Neuron (in vitro differentiated cells): ENCODE measurements at regions not wholly inside any gene's neighbourhood (a gene's known extent, or its start where the extent isn't known, plus 50 kb on each side); places are given as distances from the start of the nearest gene placed in this dataset.
"Not testable (repeated sequence)": the region's sequence is repeated elsewhere in the genome, so short reads cannot be mapped to it uniquely, and the experiment has no call there.

Experiments used
- H2AFZ ChIP-seq: one replicate; pipeline ENCODE4 v1.6.1; 2013; ENCODE audit warnings: low read depth, mild to moderate bottlenecking, inconsistent platforms, low read length, moderate library complexity
- H3K27me3 ChIP-seq: one replicate; pipeline ENCODE4 v1.6.1; 2013; ENCODE audit warnings: low read length; ENCODE audit not compliant: insufficient read depth
- H3K36me3 ChIP-seq: one replicate; pipeline ENCODE4 v1.6.1; 2013; ENCODE audit warnings: low read length; ENCODE audit not compliant: insufficient read depth
- H3K4me1 ChIP-seq: one replicate; pipeline ENCODE4 v1.6.1; 2013; ENCODE audit warnings: low read length; ENCODE audit not compliant: insufficient read depth
- H3K4me3 ChIP-seq: 2 replicates; pipeline ENCODE4 v1.5.1; 2013; ENCODE audit warnings: mild to moderate bottlenecking, low read length, moderate library complexity
- H3K9me3 ChIP-seq: one replicate; pipeline ENCODE4 v1.6.1; 2013; ENCODE audit warnings: low read length

GRCh38 chr7:32753872-32754271 is 137.7 kb downstream of the KBTBD2 start:
- not testable (repeated sequence) for H3K36me3 ChIP-seq, H3K27me3 ChIP-seq, H3K4me1 ChIP-seq, H3K4me3 ChIP-seq, H2AFZ ChIP-seq, H3K9me3 ChIP-seq

GRCh38 chr7:32748337-32748736 is 143.2 kb downstream of the KBTBD2 start:
- not testable (repeated sequence) for H3K4me1 ChIP-seq, H3K36me3 ChIP-seq, H3K9me3 ChIP-seq, H3K27me3 ChIP-seq, H3K4me3 ChIP-seq, H2AFZ ChIP-seq

GRCh38 chr7:32747443-32748148 is 144.0 kb downstream of the KBTBD2 start:
- not testable (repeated sequence) for H3K9me3 ChIP-seq, H3K4me3 ChIP-seq, H3K36me3 ChIP-seq, H2AFZ ChIP-seq, H3K4me1 ChIP-seq, H3K27me3 ChIP-seq

- not testable (repeated sequence) for H3K4me3 ChIP-seq, H3K36me3 ChIP-seq, H2AFZ ChIP-seq, H3K4me1 ChIP-seq, H3K9me3 ChIP-seq, H3K27me3 ChIP-seq
Observed at GRCh38 chr7:32741853-32742476, 149.6 kb downstream of the KBTBD2 start.

GRCh38 chr7:32739749-32740148 is 151.8 kb downstream of the KBTBD2 start:
- H2AFZ ChIP-seq, H3K27me3 ChIP-seq, H3K4me1 ChIP-seq, H3K9me3 ChIP-seq, H3K36me3 ChIP-seq, H3K4me3 ChIP-seq: not testable (repeated sequence)

- not testable (repeated sequence) for H3K4me1 ChIP-seq, H3K4me3 ChIP-seq, H3K9me3 ChIP-seq, H2AFZ ChIP-seq, H3K36me3 ChIP-seq, H3K27me3 ChIP-seq
Observed at GRCh38 chr7:32738390-32738789, 153.2 kb downstream of the KBTBD2 start.

GRCh38 chr7:32732767-32733166 is 158.8 kb downstream of the KBTBD2 start:
- not testable (repeated sequence) for H2AFZ ChIP-seq, H3K9me3 ChIP-seq, H3K36me3 ChIP-seq, H3K4me1 ChIP-seq, H3K27me3 ChIP-seq, H3K4me3 ChIP-seq

- not testable (repeated sequence) for H2AFZ ChIP-seq, H3K9me3 ChIP-seq, H3K27me3 ChIP-seq, H3K36me3 ChIP-seq, H3K4me1 ChIP-seq
- H3K4me3 ChIP-seq = peak overlapping the region; percentile 65
Observed at GRCh38 chr7:32729335-32729675, 162.3 kb downstream of the KBTBD2 start.

GRCh38 chr7:32728412-32729334 is 162.9 kb downstream of the KBTBD2 start:
- H3K36me3 ChIP-seq, H3K9me3 ChIP-seq, H3K27me3 ChIP-seq, H3K4me1 ChIP-seq: not testable (repeated sequence)
- peak overlapping the region; percentile 65 for H3K4me3 ChIP-seq
- peak overlapping the region; percentile 76 for H2AFZ ChIP-seq

GRCh38 chr7:32727483-32728411 is 163.8 kb downstream of the KBTBD2 start:
- peak overlapping the region; percentile 76 for H2AFZ ChIP-seq
- H3K9me3 ChIP-seq, H3K36me3 ChIP-seq, H3K27me3 ChIP-seq, H3K4me1 ChIP-seq: not testable (repeated sequence)
- peak overlapping the region; percentile 65 for H3K4me3 ChIP-seq

- H2AFZ ChIP-seq, H3K4me3 ChIP-seq, H3K27me3 ChIP-seq, H3K9me3 ChIP-seq, H3K4me1 ChIP-seq, H3K36me3 ChIP-seq: not testable (repeated sequence)
Observed at GRCh38 chr7:32722837-32723236, 168.7 kb downstream of the KBTBD2 start.

GRCh38 chr7:32694182-32694581 is 197.4 kb downstream of the KBTBD2 start:
- H3K4me1 ChIP-seq = no peaks in the 10 kb centered on the region
- no peaks in the 10 kb centered on the region for H3K27me3 ChIP-seq
- H3K9me3 ChIP-seq = peaks cover 5% of the 10 kb centered on the region
- H2AFZ ChIP-seq = no peak overlapping the region
- no peak overlapping the region for H3K4me3 ChIP-seq
- no peaks in the 10 kb centered on the region for H3K36me3 ChIP-seq
